GM12878 (cell line): ENCODE measurements at regions not wholly inside any gene's neighbourhood (a gene's known extent, or its start where the extent isn't known, plus 50 kb on each side); places are given as distances from the start of the nearest gene placed in this dataset.

Experiments
- ATAC-seq: fragments of 200-7000 bp; cut with Tn5 transposase; 3 replicates; pipeline ENCODE4 v1.9.1; 2020; ENCODE audit warnings: mild to moderate bottlenecking, moderate library complexity
- BruUV-seq: library from RNA; stranded (reverse); fragments of 400-500 nt; replicated peaks from 2 replicates; lab custom pipeline; 2021; lab: Mats Ljungman, UMichigan
- CTCF ChIA-PET: fragments of 300-600 bp; sonication (Branson Sonifier 250); formaldehyde crosslinking; extraction: SDS; loops from one replicate; lab custom pipeline; 2021; ENCODE audit warnings: inconsistent platforms; lab: Yijun Ruan, JAX
- POLR2A ChIA-PET: fragments of 350-600 bp; formaldehyde crosslinking; extraction: SDS; loops from one replicate; lab custom pipeline; 2021; ENCODE audit warnings: inconsistent platforms; lab: Charles Lee
- RAD21 ChIA-PET: fragments of 300-600 bp; sonication (Branson Sonifier 250); formaldehyde crosslinking; loops from one replicate; lab custom pipeline; 2023; ENCODE audit warnings: antibody characterized with exemption; ENCODE audit not compliant: unreplicated experiment; lab: Charles Lee
- SMC1A ChIA-PET: fragments of 300-600 bp; sonication (Branson Sonifier 250); formaldehyde crosslinking; loops from one replicate; lab custom pipeline; 2023; ENCODE audit not compliant: unreplicated experiment, uncharacterized antibody; lab: Charles Lee
- DNase-seq: peaks from one replicate; pipeline ENCODE4 v3.0.0-alpha.2; 2011; ENCODE audit warnings: low read depth, low spot score
- FAIRE-seq: peaks from 3 replicates; lab custom pipeline; 2011; peaks lifted over from hg19 to GRCh38; lab: Jason Lieb, UNC
- H2AFZ ChIP-seq: 2 replicates; pipeline ENCODE4 v1.6.0; 2011; ENCODE audit warnings: low read depth, low read length, control low read depth; ENCODE audit not compliant: control insufficient read depth
- H3K27ac ChIP-seq: 2 replicates; pipeline ENCODE4 v1.5.1; 2011; ENCODE audit warnings: control low read depth; ENCODE audit not compliant: control insufficient read depth, insufficient read depth
- H3K27me3 ChIP-seq, 2 experiments: replicated peaks in 1 of 2; 2 replicates each; pipeline versions ENCODE4 v1.6.0 to v1.6.1; 2011; ENCODE audit warnings: low read length in 1 of 2; ENCODE audit not compliant: control insufficient read depth in 2 of 2, insufficient read depth in 2 of 2
- H3K36me3 ChIP-seq, 2 experiments: 2 replicates each; pipeline ENCODE4 v1.5.1; 2011; ENCODE audit warnings: low read length in 1 of 2; ENCODE audit not compliant: control insufficient read depth in 2 of 2, insufficient read depth in 2 of 2
- H3K4me1 ChIP-seq: 2 replicates; pipeline ENCODE4 v1.6.1; 2011; ENCODE audit warnings: mild to moderate bottlenecking, low read length, moderate library complexity, mixed read lengths; ENCODE audit not compliant: control insufficient read depth, insufficient read depth
- H3K4me2 ChIP-seq: 2 replicates; pipeline ENCODE4 v1.6.0; 2011; ENCODE audit warnings: control low read depth; ENCODE audit not compliant: control insufficient read depth, insufficient read depth
- H3K4me3 ChIP-seq: fragments of 200-600 bp; sonication (generic); 2 replicates; pipeline ENCODE4 v1.5.1; 2016
- H3K79me2 ChIP-seq: 2 replicates; pipeline ENCODE4 v1.6.0; 2011; ENCODE audit warnings: low read length; ENCODE audit not compliant: control insufficient read depth, insufficient read depth
- H3K9ac ChIP-seq: 2 replicates; pipeline ENCODE4 v1.8.0; 2011; ENCODE audit warnings: low read length, control low read depth, mixed read lengths; ENCODE audit not compliant: control insufficient read depth, insufficient read depth
- H3K9me3 ChIP-seq: replicated peaks from 3 replicates; pipeline ENCODE4 v1.5.1; 2011; ENCODE audit warnings: mild to moderate bottlenecking, low read length; ENCODE audit not compliant: control insufficient read depth, insufficient read depth
- H4K20me1 ChIP-seq: 2 replicates; pipeline ENCODE4 v1.6.0; 2011; ENCODE audit not compliant: control insufficient read depth, insufficient read depth
- CEBPB ChIP-seq, 2 experiments: fragments of 150-350 bp in 1 of 2; IDR thresholded peaks; 2 replicates each; pipeline ENCODE4 v1.6.1; 2012 to 2014; ENCODE audit warnings: low read depth in 2 of 2, low read length in 2 of 2, borderline replicate concordance in 1 of 2, inconsistent platforms in 1 of 2
- ETV6 ChIP-seq, 2 experiments: fragments of 450-650 bp in 1 of 2; IDR thresholded peaks in 1 of 2; conservative IDR thresholded peaks in 1 of 2; 2 replicates each; pipeline ENCODE4 v1.6.1; 2014; ENCODE audit warnings: antibody characterized with exemption in 1 of 2, borderline replicate concordance in 1 of 2, low read depth in 1 of 2, mild to moderate bottlenecking in 1 of 2, moderate library complexity in 1 of 2
- WRNIP1 ChIP-seq: IDR thresholded peaks from 2 replicates; pipeline ENCODE4 v1.6.1; 2011; ENCODE audit warnings: low read depth, low read length, improper control_type of control experiment, borderline replicate concordance
- ZBED1 ChIP-seq: IDR thresholded peaks from 2 replicates; pipeline ENCODE4 v1.6.1; 2016; ENCODE audit warnings: borderline replicate concordance
- ZSCAN29 ChIP-seq: fragments of 450-650 bp; IDR thresholded peaks from 2 replicates; pipeline ENCODE4 v1.6.1; 2017; ENCODE audit warnings: mild to moderate bottlenecking, moderate library complexity
- WGBS: methylation state at CpG from one replicate; pipeline ENCODE4 v1.1.6; 2016; ENCODE audit warnings: low lambda C conversion rate; ENCODE audit not compliant: insufficient replicate concordance, insufficient coverage; ENCODE audit errors: missing lambda C conversion rate; 5-methylcytosine and 5-hydroxymethylcytosine counted together
- in situ Hi-C: fragments of 300-500 bp; cut with MboI; formaldehyde crosslinking; loops from 9 replicates; pipeline ENCODE4 v1.14.3; 2018; ENCODE audit warnings: mixed read lengths
- intact Hi-C: fragments of 100-400 bp; cut with micrococcal nuclease; formaldehyde crosslinking; loops from one replicate; pipeline ENCODE4 v1.14.2; 2022; ENCODE audit not compliant: unreplicated experiment
- TF ChIP-seq, protein P1 (sequence below): IDR thresholded peaks from 2 replicates; pipeline ENCODE4 v1.6.1; 2011; ENCODE audit warnings: borderline replicate concordance, low read depth, mild to moderate bottlenecking, moderate library complexity, mixed read lengths, low read length; ENCODE audit not compliant: insufficient read depth; ENCODE audit errors: extremely low read length
- TF ChIP-seq, protein P2 (sequence below): IDR thresholded peaks from 2 replicates; pipeline ENCODE4 v1.6.1; 2012; ENCODE audit warnings: low read depth, low read length, improper control_type of control experiment
- TF ChIP-seq, protein P3 (sequence below): fragments of 150-350 bp; IDR thresholded peaks from 2 replicates; pipeline ENCODE4 v1.6.1; 2014; ENCODE audit warnings: mild to moderate bottlenecking, low read depth, low read length

DNA sequence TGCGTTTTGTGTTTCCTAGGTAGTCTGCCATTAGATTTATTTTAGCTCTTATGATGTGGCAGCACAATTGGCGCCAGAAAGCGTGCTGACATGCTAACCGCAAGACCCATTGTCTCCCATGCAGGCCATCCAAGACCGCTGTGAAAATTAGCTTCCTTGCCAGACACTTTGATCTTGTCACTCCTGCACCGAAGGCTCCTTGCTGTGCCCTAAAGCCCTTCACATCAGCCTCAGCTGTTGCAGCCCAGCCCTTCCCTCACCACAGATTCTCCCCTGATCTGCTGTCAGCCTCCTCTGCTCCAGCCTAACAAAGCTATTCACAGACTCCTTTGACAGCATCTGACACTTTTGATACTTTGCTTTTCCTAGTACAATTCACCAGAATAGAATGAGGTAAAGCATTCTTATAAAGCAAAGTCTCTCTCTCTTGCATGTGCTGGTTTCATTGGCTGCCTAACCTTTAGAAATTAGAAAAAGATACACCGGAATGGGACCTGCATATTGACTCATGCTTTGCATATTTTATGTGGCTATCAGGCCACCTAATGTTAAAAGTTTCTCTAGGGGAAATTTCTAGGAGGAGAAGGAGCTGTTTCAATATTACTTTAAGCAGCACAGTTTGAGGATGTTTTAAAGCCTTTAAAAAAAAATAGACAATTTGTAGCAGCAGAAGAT is 280.3 kb upstream of the FMN2 start:
- ChIA-PET SMC1A (no interaction called here), POLR2A (no interaction called here), RAD21 (no interaction called here), CTCF (no interaction called here)
- no peak overlapping the region for H2AFZ ChIP-seq
- DNase-seq (no peak), FAIRE-seq (no peak), ATAC-seq (no peak)
- no peaks in the 10 kb centered on the region for H3K9me3 ChIP-seq
- no peaks in the 10 kb centered on the region for H3K27me3 ChIP-seq
- no peak overlapping the region for H3K4me2 ChIP-seq
- H3K79me2 ChIP-seq: no peaks in the 10 kb centered on the region
- no peak overlapping the region for H3K9ac ChIP-seq
- no peak for TF ChIP-seq ZSCAN29
- TF ChIP-seq, protein P1, sequence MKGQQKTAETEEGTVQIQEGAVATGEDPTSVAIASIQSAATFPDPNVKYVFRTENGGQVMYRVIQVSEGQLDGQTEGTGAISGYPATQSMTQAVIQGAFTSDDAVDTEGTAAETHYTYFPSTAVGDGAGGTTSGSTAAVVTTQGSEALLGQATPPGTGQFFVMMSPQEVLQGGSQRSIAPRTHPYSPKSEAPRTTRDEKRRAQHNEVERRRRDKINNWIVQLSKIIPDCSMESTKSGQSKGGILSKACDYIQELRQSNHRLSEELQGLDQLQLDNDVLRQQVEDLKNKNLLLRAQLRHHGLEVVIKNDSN: no peak
- TF ChIP-seq, protein P2, sequence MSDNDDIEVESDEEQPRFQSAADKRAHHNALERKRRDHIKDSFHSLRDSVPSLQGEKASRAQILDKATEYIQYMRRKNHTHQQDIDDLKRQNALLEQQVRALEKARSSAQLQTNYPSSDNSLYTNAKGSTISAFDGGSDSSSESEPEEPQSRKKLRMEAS: no peak
- no peaks in the 10 kb centered on the region for H4K20me1 ChIP-seq
- WGBS: 21% methylated on average over 7 of the region's 7 CpGs
- intact Hi-C loops: no loop called here
- no peak overlapping the region for H3K4me3 ChIP-seq
- no peaks in the 10 kb centered on the region for H3K36me3 ChIP-seq
- in situ Hi-C loops: no loop called here
- no peak overlapping the region for H3K27ac ChIP-seq
- no TSS peak for BruUV-seq
- no peaks in the 10 kb centered on the region for H3K4me1 ChIP-seq

DNA sequence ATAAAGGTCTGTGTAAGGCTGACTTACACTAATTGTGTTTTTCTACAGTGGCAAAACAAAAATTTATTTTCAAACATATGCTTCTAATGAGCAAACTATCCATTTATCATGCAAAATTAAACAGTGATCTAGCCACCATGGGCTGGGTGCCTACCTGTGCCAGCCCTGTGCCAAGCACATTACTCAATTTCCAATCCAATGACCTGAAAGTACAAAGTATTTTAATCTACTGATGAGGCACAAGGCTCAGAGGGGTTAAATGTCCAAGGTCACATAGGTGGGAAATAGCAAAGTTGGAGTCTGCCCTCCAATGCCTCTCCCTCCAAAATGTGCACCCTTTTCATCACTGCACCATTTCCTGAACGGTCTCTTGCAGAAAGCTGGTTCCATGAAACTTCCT is 279.1 kb upstream of the FMN2 start:
- no TSS peak for BruUV-seq
- DNase-seq (no peak), ATAC-seq (no peak), FAIRE-seq (no peak)
- H3K9me3 ChIP-seq: no peaks in the 10 kb centered on the region
- H3K4me3 ChIP-seq: no peak overlapping the region
- no peaks in the 10 kb centered on the region for H4K20me1 ChIP-seq
- no peak overlapping the region for H3K9ac ChIP-seq
- no peak overlapping the region for H2AFZ ChIP-seq
- no peak overlapping the region for H3K27ac ChIP-seq
- no peaks in the 10 kb centered on the region for H3K27me3 ChIP-seq
- intact Hi-C loops: no loop called here
- no peaks in the 10 kb centered on the region for H3K36me3 ChIP-seq
- ChIA-PET CTCF (no interaction called here), SMC1A (no interaction called here), RAD21 (no interaction called here), POLR2A (no interaction called here)
- H3K4me1 ChIP-seq: no peaks in the 10 kb centered on the region
- in situ Hi-C loops: no loop called here
- H3K4me2 ChIP-seq: no peak overlapping the region
- TF ChIP-seq ZBED1: no peak
- TF ChIP-seq WRNIP1: no peak
- TF ChIP-seq, protein P3, sequence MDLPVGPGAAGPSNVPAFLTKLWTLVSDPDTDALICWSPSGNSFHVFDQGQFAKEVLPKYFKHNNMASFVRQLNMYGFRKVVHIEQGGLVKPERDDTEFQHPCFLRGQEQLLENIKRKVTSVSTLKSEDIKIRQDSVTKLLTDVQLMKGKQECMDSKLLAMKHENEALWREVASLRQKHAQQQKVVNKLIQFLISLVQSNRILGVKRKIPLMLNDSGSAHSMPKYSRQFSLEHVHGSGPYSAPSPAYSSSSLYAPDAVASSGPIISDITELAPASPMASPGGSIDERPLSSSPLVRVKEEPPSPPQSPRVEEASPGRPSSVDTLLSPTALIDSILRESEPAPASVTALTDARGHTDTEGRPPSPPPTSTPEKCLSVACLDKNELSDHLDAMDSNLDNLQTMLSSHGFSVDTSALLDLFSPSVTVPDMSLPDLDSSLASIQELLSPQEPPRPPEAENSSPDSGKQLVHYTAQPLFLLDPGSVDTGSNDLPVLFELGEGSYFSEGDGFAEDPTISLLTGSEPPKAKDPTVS: no peak
- no peak for TF ChIP-seq CEBPB (IDR thresholded peaks at IDR 0.05; ENCODE audit: borderline replicate concordance in 1 of 2, low read depth in 2 of 2, low read length in 2 of 2)
- TF ChIP-seq ETV6 (conservative IDR thresholded peaks at IDR 0.05 in 1 of 2, IDR thresholded peaks at IDR 0.05 in 1 of 2; ENCODE audit: borderline replicate concordance in 1 of 2, low read depth in 1 of 2): no peak
- H3K79me2 ChIP-seq: no peaks in the 10 kb centered on the region
- 0% methylated on average over 1 of the region's 1 CpG for WGBS
